CD4-positive, alpha-beta T cell (primary cell): ENCODE measurements at regions not wholly inside any gene's neighbourhood (a gene's known extent, or its start where the extent isn't known, plus 50 kb on each side); places are given as distances from the start of the nearest gene placed in this dataset.

Source experiments
- ATAC-seq: fragments of 200-7000 bp; cut with Tn5 transposase; one replicate; pipeline ENCODE4 v1.10.0; 2022; ENCODE audit warnings: mild to moderate bottlenecking; ENCODE audit not compliant: poor library complexity
- CTCF ChIA-PET: fragments of 350-600 bp; sonication (Branson Sonifier 250); formaldehyde crosslinking; loops from one replicate; lab custom pipeline; 2021; ENCODE audit warnings: antibody characterized with exemption, inconsistent platforms; lab: Charles Lee
- POLR2A ChIA-PET: fragments of 350-600 bp; sonication (Branson Sonifier 250); formaldehyde crosslinking; loops from one replicate; lab custom pipeline; 2021; ENCODE audit warnings: antibody characterized with exemption, inconsistent platforms; lab: Charles Lee
- DNase-seq, 14 experiments: peaks; one replicate each; pipeline ENCODE4 v3.0.0-alpha.2; 2013 to 2020; ENCODE audit warnings: mixed read lengths in 2 of 14
- H3K27ac ChIP-seq, 2 donors: one replicate each; pipeline versions ENCODE4 v1.5.1 to v1.7.0; 2013; ENCODE audit warnings: low read length in 2 of 2, low read depth in 1 of 2, mild to moderate bottlenecking in 1 of 2
- H3K27me3 ChIP-seq, 2 experiments: 1 replicate in 1 of 2; 2 replicates in 1 of 2; pipeline versions ENCODE4 v1.6.1 to v1.7.0; 2013; ENCODE audit warnings: low read length in 2 of 2, control low read depth in 1 of 2, mild to moderate bottlenecking in 1 of 2, moderate library complexity in 1 of 2; ENCODE audit not compliant: insufficient read depth in 2 of 2, control insufficient read depth in 1 of 2
- H3K36me3 ChIP-seq: one replicate; pipeline ENCODE4 v1.6.1; 2013; ENCODE audit warnings: low read length, control low read depth; ENCODE audit not compliant: insufficient read depth
- H3K4me1 ChIP-seq: one replicate; pipeline ENCODE4 v1.6.1; 2013; ENCODE audit warnings: low read length, control low read depth; ENCODE audit not compliant: insufficient read depth
- H3K4me3 ChIP-seq: one replicate; pipeline ENCODE4 v1.5.1; 2013; ENCODE audit warnings: mild to moderate bottlenecking, low read length, moderate library complexity
- H3K9me3 ChIP-seq, 2 experiments: 1 replicate in 1 of 2; 2 replicates in 1 of 2; pipeline versions ENCODE4 v1.6.1 to v1.7.0; 2013; ENCODE audit warnings: low read length in 2 of 2, mild to moderate bottlenecking in 2 of 2, control low read depth in 1 of 2, moderate library complexity in 1 of 2; ENCODE audit not compliant: control insufficient read depth in 1 of 2, insufficient read depth in 1 of 2
- H3K27ac Mint-ChIP-seq: one replicate; pipeline ENCODE4 v1.8.0; 2020; ENCODE audit warnings: mixed read lengths
- H3K27me3 Mint-ChIP-seq: one replicate; pipeline ENCODE4 v1.8.0; 2021; ENCODE audit warnings: mixed read lengths
- H3K36me3 Mint-ChIP-seq: one replicate; pipeline ENCODE4 v1.8.0; 2021; ENCODE audit warnings: low read depth, mixed read lengths
- H3K4me1 Mint-ChIP-seq: one replicate; pipeline ENCODE4 v1.8.0; 2021; ENCODE audit warnings: low read depth, mixed read lengths
- H3K4me3 Mint-ChIP-seq: one replicate; pipeline ENCODE4 v1.8.0; 2020; ENCODE audit warnings: mild to moderate bottlenecking, mixed read lengths
- H3K9me3 Mint-ChIP-seq: one replicate; pipeline ENCODE4 v1.8.0; 2020; ENCODE audit warnings: mixed read lengths
- intact Hi-C, 2 experiments: fragments of 100-400 bp; cut with DNase I in 1 of 2; cut with micrococcal nuclease in 1 of 2; formaldehyde crosslinking; loops; one replicate each; pipeline versions ENCODE4 v1.15.1 to v1.9.0; 2023 to 2025; cut with DNase I, micrococcal nuclease
- TF ChIP-seq, protein P1 (sequence below): fragments of 200-600 bp; IDR thresholded peaks from one replicate; pipeline ENCODE4 v1.8.0; 2022; ENCODE audit warnings: antibody characterized with exemption, mild to moderate bottlenecking

DNA sequence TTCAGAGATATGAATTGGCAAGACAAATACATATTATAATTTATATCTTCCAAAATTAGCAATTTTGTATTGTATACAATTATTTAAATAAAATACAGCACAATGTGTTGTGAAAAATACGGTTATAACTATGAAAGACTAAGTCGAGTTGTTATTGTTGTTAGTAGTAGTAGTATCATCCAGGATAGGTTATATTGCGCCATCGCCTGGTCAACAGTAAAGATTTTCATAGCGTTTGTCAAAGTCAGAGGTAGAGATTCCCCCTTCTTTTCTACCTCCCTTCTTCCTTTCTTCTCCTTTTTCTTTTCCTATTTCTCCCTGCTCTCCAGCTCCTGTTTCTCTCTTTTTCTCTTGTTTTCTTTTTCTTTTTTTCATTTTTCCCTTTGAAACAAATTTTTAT is 499.1 kb upstream of the EPHA5 start:
- Mint-ChIP-seq H3K4me3 (no peak overlapping the region), H3K9me3 (peaks cover 13% of the 10 kb centered on the region), H3K36me3 (no peaks in the 10 kb centered on the region), H3K27ac (no peak overlapping the region), H3K27me3 (no peaks in the 10 kb centered on the region), H3K4me1 (no peaks in the 10 kb centered on the region)
- Histone ChIP-seq H3K9me3 (peaks cover 0 to 3% of the 10 kb centered on the region in 2 experiments), H3K36me3 (no peaks in the 10 kb centered on the region), H3K4me3 (no peak overlapping the region), H3K4me1 (no peaks in the 10 kb centered on the region), H3K27ac (no peak overlapping the region), H3K27me3 (no peaks in the 10 kb centered on the region)
- ChIA-PET CTCF (no interaction called here), POLR2A (no interaction called here)
- DNase-seq: no peak
- ATAC-seq: no peak
- intact Hi-C loops: no loop called here
- TF ChIP-seq, protein P1, sequence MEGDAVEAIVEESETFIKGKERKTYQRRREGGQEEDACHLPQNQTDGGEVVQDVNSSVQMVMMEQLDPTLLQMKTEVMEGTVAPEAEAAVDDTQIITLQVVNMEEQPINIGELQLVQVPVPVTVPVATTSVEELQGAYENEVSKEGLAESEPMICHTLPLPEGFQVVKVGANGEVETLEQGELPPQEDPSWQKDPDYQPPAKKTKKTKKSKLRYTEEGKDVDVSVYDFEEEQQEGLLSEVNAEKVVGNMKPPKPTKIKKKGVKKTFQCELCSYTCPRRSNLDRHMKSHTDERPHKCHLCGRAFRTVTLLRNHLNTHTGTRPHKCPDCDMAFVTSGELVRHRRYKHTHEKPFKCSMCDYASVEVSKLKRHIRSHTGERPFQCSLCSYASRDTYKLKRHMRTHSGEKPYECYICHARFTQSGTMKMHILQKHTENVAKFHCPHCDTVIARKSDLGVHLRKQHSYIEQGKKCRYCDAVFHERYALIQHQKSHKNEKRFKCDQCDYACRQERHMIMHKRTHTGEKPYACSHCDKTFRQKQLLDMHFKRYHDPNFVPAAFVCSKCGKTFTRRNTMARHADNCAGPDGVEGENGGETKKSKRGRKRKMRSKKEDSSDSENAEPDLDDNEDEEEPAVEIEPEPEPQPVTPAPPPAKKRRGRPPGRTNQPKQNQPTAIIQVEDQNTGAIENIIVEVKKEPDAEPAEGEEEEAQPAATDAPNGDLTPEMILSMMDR: no peak

DNA sequence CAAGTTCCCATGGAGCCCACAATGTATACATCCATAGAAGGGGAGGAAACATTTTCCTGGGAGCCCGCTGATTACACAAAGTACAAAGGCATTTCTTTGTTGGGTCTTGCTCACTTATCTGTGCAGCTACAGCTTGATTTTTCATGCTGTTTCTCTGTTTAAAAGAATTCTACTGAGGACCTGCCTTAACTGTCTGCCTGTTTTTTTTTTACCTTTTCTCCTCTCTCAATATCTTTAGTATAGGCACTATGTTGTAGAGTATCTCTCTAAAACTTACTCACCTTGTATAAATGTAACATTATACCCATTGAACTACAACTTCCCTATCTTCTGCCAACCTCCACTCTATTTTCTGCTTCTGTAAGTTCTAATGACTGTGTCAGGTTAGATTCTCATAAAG is 494.6 kb upstream of the EPHA5 start:
- DNase-seq (no peak), ATAC-seq (no peak)
- ChIA-PET POLR2A (no interaction called here), CTCF (no interaction called here)
- Histone ChIP-seq H3K4me1 (no peaks in the 10 kb centered on the region), H3K36me3 (no peaks in the 10 kb centered on the region), H3K9me3 (peaks cover 4 to 5% of the 10 kb centered on the region in 2 experiments), H3K27ac (no peak overlapping the region), H3K27me3 (no peaks in the 10 kb centered on the region), H3K4me3 (no peak overlapping the region)
- TF ChIP-seq, protein P1: no peak
- H3K27ac Mint-ChIP-seq: no peak overlapping the region
- intact Hi-C loops: no loop called here
- H3K4me1 Mint-ChIP-seq: no peaks in the 10 kb centered on the region
- no peaks in the 10 kb centered on the region for H3K36me3 Mint-ChIP-seq
- no peaks in the 10 kb centered on the region for H3K27me3 Mint-ChIP-seq
- peaks cover 18% of the 10 kb centered on the region for H3K9me3 Mint-ChIP-seq
- no peak overlapping the region for H3K4me3 Mint-ChIP-seq

DNA sequence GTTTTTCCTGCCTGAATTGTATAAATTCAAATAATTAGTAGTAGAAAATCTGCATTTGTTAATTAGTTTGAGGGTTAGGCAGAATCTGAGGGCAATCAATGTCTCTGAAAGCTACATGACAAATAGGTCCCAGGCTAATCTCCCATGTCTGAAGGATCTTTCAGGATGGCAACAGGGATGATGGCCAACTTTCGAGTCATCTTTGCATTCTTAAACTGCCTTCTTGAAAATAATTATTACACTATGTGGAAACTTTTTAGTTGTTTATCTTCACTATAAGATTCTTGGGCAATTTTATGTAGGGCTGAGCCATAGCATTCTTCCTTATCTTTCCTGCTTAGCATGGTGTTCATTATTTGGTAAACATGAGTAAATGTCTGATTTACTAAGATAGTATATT is 490.3 kb upstream of the EPHA5 start:
- no peak overlapping the region for H3K27ac ChIP-seq
- Mint-ChIP-seq H3K4me3 (no peak overlapping the region), H3K36me3 (no peaks in the 10 kb centered on the region), H3K4me1 (no peaks in the 10 kb centered on the region), H3K9me3 (peaks cover 14% of the 10 kb centered on the region), H3K27me3 (no peaks in the 10 kb centered on the region), H3K27ac (no peak overlapping the region)
- ChIA-PET CTCF (no interaction called here), POLR2A (no interaction called here)
- H3K36me3 ChIP-seq: no peaks in the 10 kb centered on the region
- no peak for ATAC-seq
- H3K27me3 ChIP-seq: no peaks in the 10 kb centered on the region
- H3K4me1 ChIP-seq: no peaks in the 10 kb centered on the region
- intact Hi-C loops: no loop called here
- TF ChIP-seq, protein P1: no peak
- DNase-seq: no peak
- no peak overlapping the region for H3K4me3 ChIP-seq
- peaks cover 4 to 8% of the 10 kb centered on the region in 2 experiments for H3K9me3 ChIP-seq
